ENCODE measurements at regions not wholly inside any gene's neighbourhood (a gene's known extent, or its start where the extent isn't known, plus 50 kb on each side); places are given as distances from the start of the nearest gene placed in this dataset.

DNA sequence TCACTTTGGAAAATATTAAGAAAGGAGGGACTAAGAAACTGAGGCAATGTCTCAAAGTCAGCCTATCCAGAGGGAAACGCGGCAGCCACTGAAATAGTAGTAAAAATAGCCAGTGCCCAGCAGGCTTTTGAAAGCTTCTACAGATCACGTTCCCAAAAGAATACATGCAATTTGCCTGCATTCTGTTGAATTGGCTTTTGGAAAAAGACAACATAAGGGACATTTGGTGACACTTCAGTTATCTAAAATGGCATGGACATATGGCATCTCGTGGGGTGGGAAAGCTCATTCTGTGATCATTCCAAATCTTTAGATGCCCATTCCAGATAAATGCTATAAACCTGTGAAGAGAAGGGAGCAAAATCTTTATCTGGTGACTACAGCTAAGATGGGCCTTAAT is 82.8 kb upstream of the PDE1C start:
- Mint-ChIP-seq H3K4me1 (ENCODE audit: unreplicated experiment) (no peaks in the 10 kb centered on the region), H3K9me3 (no peaks in the 10 kb centered on the region), H3K27me3 (peaks cover 19% of the 10 kb centered on the region), H3K27ac (no peak overlapping the region), H3K4me3 (no peak overlapping the region), H3K36me3 (no peaks in the 10 kb centered on the region)
- no peak for DNase-seq (ENCODE audit: extremely low spot score, unreplicated experiment)
- TF ChIP-seq, protein P1, sequence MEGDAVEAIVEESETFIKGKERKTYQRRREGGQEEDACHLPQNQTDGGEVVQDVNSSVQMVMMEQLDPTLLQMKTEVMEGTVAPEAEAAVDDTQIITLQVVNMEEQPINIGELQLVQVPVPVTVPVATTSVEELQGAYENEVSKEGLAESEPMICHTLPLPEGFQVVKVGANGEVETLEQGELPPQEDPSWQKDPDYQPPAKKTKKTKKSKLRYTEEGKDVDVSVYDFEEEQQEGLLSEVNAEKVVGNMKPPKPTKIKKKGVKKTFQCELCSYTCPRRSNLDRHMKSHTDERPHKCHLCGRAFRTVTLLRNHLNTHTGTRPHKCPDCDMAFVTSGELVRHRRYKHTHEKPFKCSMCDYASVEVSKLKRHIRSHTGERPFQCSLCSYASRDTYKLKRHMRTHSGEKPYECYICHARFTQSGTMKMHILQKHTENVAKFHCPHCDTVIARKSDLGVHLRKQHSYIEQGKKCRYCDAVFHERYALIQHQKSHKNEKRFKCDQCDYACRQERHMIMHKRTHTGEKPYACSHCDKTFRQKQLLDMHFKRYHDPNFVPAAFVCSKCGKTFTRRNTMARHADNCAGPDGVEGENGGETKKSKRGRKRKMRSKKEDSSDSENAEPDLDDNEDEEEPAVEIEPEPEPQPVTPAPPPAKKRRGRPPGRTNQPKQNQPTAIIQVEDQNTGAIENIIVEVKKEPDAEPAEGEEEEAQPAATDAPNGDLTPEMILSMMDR (conservative IDR thresholded peaks at IDR 0.05), result no peak

DNA sequence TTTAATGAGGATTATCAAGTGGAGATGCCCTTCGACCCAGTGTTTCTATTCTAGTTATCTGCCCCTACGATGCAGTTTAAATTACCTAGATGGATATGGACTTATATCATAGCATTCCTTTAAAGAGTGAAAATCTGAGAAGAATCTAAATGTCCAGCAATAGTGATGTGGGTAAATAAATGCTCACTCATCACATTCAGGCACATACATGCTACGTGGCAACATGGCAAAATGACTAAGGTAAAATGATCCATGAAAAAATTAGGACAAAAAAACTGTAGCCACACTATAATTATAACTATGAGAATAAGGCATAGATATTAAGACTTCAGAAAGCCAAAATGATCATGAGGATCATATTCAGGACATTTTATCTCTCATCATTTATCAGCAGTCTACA is 82.4 kb upstream of the PDE1C start:
- Mint-ChIP-seq H3K4me1 (ENCODE audit: unreplicated experiment) (no peaks in the 10 kb centered on the region), H3K27ac (no peak overlapping the region), H3K27me3 (peaks cover 19% of the 10 kb centered on the region), H3K4me3 (no peak overlapping the region), H3K9me3 (no peaks in the 10 kb centered on the region), H3K36me3 (no peaks in the 10 kb centered on the region)
- TF ChIP-seq, protein P1 (conservative IDR thresholded peaks at IDR 0.05), result no peak
- no peak for DNase-seq (ENCODE audit: extremely low spot score, unreplicated experiment)

DNA sequence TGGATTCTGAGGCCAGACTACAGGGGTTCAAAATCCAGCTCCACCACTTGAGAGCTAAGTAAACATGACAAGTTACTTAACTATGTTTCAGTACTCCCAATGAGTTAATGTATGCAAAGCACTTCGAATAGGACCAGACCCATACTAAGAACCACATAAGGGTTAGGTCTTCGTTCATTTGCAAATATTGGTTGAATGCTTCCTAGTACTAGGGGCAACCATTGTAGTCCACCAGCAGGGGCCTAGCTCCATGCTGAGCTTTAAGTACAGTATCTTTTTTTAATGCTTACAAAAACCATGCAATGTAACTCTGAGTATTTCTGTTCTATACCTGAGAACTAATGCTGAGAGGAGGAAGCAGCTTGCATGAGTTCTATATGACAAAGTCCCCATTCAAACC is 80.4 kb upstream of the PDE1C start:
- TF ChIP-seq, protein P1 (conservative IDR thresholded peaks at IDR 0.05), result no peak
- no peaks in the 10 kb centered on the region for H3K9me3 Mint-ChIP-seq
- H3K27ac Mint-ChIP-seq, result no peak overlapping the region
- H3K36me3 Mint-ChIP-seq, result no peaks in the 10 kb centered on the region
- DNase-seq (ENCODE audit: extremely low spot score, unreplicated experiment), result no peak
- H3K4me3 Mint-ChIP-seq, result no peak overlapping the region
- H3K4me1 Mint-ChIP-seq (ENCODE audit: unreplicated experiment), result no peaks in the 10 kb centered on the region
- peaks cover 14% of the 10 kb centered on the region for H3K27me3 Mint-ChIP-seq

DNA sequence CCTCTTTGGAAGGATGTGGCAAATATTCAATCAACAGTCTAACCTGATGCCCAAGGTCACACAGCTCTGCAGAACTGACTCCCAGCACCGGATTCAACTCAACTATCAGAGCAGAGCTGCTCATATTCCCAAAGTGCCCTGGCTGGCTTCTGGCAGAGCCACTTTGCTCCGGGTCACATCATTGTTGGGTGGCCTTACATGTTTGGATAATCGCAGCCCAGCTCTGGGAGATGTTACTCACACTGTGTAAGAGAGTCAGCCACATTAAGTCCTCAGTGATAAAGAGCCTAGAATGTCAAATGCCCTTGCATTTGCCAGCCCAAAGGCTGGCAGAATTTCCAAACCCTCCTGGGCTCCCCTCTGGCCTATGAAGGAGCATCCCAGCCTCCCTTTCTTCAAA is 79.8 kb upstream of the PDE1C start:
- no peak for DNase-seq (ENCODE audit: extremely low spot score, unreplicated experiment)
- Mint-ChIP-seq H3K36me3 (no peaks in the 10 kb centered on the region), H3K4me3 (no peak overlapping the region), H3K27me3 (peaks cover 16% of the 10 kb centered on the region), H3K9me3 (no peaks in the 10 kb centered on the region), H3K27ac (no peak overlapping the region), H3K4me1 (ENCODE audit: unreplicated experiment) (no peaks in the 10 kb centered on the region)
- TF ChIP-seq, protein P1 (conservative IDR thresholded peaks at IDR 0.05), result no peak

DNA sequence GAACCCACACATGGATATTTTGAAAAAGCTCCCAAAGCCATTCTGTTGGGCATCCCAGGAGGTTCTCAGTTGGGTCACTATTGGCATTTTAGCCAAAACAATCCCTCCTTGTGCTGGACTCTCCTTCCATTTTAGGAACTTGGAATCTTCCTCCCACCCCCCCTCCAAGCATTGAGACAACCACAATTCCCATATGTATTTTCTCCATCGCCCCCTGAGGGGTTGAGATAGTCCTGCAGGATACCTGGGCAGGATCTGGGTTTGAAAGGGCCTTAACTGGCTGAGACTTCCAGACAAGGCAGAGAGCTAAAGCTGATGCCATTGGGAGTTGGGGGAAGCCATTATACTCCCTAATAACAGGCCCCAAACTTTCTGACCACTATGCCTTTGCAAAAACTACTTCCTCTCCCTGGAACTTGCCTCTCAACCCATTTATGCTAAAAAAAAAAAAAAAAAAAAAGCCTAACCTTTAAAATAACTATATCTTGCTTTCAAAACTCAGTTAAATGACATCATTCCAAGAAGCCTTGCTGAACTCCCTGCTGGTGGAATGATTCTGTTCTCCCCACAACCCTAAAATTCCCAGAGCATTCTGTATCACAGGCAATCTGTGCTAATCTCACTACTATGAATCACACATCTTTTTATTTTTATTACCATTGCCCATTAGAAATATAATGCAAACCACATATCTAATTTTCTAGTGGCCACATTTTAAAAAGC is 77.5 kb upstream of the PDE1C start:
- TF ChIP-seq, protein P1 (conservative IDR thresholded peaks at IDR 0.05), result no peak
- H3K36me3 Mint-ChIP-seq, result no peaks in the 10 kb centered on the region
- no peaks in the 10 kb centered on the region for H3K9me3 Mint-ChIP-seq
- H3K27me3 Mint-ChIP-seq, result peaks cover 17% of the 10 kb centered on the region
- H3K4me1 Mint-ChIP-seq (ENCODE audit: unreplicated experiment), result no peaks in the 10 kb centered on the region
- DNase-seq (ENCODE audit: extremely low spot score, unreplicated experiment), result no peak
- no peak overlapping the region for H3K4me3 Mint-ChIP-seq
- no peak overlapping the region for H3K27ac Mint-ChIP-seq
